Hepatocyte (in vitro differentiated cells): ENCODE measurements at regions not wholly inside any gene's neighbourhood (a gene's known extent, or its start where the extent isn't known, plus 50 kb on each side); places are given as distances from the start of the nearest gene placed in this dataset.
A peak's percentile ranks its signal among the peaks of the same experiment; 100 is the strongest.

Experiments
- DNase-seq: peaks from one replicate; pipeline ENCODE4 v3.0.0-alpha.2; 2016; ENCODE audit warnings: low spot score
- H2AFZ ChIP-seq: fragments of 200-600 bp; sonication (generic); 2 replicates; pipeline ENCODE4 v1.6.0; 2016; ENCODE audit warnings: antibody characterized with exemption, mild to moderate bottlenecking
- H3K27ac ChIP-seq: fragments of 200-600 bp; sonication (generic); 2 replicates; pipeline ENCODE4 v1.5.1; 2016; ENCODE audit warnings: mild to moderate bottlenecking
- H3K27me3 ChIP-seq: fragments of 200-600 bp; sonication (generic); 2 replicates; pipeline ENCODE4 v1.6.1; 2016
- H3K36me3 ChIP-seq: fragments of 200-600 bp; sonication (generic); replicated peaks from 2 replicates; pipeline ENCODE4 v1.5.1; 2016; ENCODE audit warnings: low read depth; ENCODE audit not compliant: insufficient read depth
- H3K4me1 ChIP-seq: fragments of 200-600 bp; sonication (generic); 2 replicates; pipeline ENCODE4 v1.5.1; 2016; ENCODE audit warnings: mild to moderate bottlenecking, moderate library complexity; ENCODE audit not compliant: insufficient read depth
- H3K4me2 ChIP-seq: fragments of 200-600 bp; sonication (generic); 2 replicates; pipeline ENCODE4 v1.6.0; 2016
- H3K4me3 ChIP-seq: fragments of 200-600 bp; sonication (generic); 2 replicates; pipeline ENCODE4 v1.5.1; 2016; ENCODE audit warnings: mild to moderate bottlenecking
- H3K79me2 ChIP-seq: fragments of 200-600 bp; sonication (generic); 2 replicates; pipeline ENCODE4 v1.6.0; 2017; ENCODE audit warnings: mild to moderate bottlenecking
- H3K9me2 ChIP-seq: fragments of 200-600 bp; sonication (generic); replicated peaks from 2 replicates; pipeline ENCODE4 v1.6.0; 2017; ENCODE audit warnings: mild to moderate bottlenecking; ENCODE audit not compliant: insufficient read depth
- H3K9me3 ChIP-seq: fragments of 200-600 bp; sonication (generic); 2 replicates; pipeline ENCODE4 v1.5.1; 2016; ENCODE audit warnings: low read depth, mild to moderate bottlenecking
- H4K20me1 ChIP-seq: fragments of 200-600 bp; sonication (generic); 2 replicates; pipeline ENCODE4 v1.6.0; 2016; ENCODE audit warnings: mild to moderate bottlenecking; ENCODE audit not compliant: insufficient read depth, poor library complexity, severe bottlenecking
- EZH2 ChIP-seq: fragments of 200-600 bp; sonication (generic); IDR thresholded peaks from 2 replicates; pipeline ENCODE4 v1.6.1; 2016; ENCODE audit warnings: antibody characterized with exemption, mild to moderate bottlenecking, borderline replicate concordance
- EZH2phosphoT487 ChIP-seq: fragments of 200-600 bp; sonication (generic); IDR thresholded peaks from one replicate; pipeline ENCODE4 v1.6.1; 2018; ENCODE audit warnings: antibody characterized with exemption, mild to moderate bottlenecking, low read depth, moderate library complexity; ENCODE audit not compliant: unreplicated experiment, severe bottlenecking
- WGBS: methylation state at CpG from one replicate; pipeline ENCODE4 v1.1.6; 2016; ENCODE audit warnings: low lambda C conversion rate; ENCODE audit errors: missing lambda C conversion rate; 5-methylcytosine and 5-hydroxymethylcytosine counted together
- TF ChIP-seq, protein P1 (sequence below): fragments of 200-600 bp; sonication (generic); IDR thresholded peaks from 2 replicates; pipeline ENCODE4 v1.5.1; 2016; ENCODE audit warnings: antibody characterized with exemption, mild to moderate bottlenecking; ENCODE audit not compliant: poor library complexity

DNA sequence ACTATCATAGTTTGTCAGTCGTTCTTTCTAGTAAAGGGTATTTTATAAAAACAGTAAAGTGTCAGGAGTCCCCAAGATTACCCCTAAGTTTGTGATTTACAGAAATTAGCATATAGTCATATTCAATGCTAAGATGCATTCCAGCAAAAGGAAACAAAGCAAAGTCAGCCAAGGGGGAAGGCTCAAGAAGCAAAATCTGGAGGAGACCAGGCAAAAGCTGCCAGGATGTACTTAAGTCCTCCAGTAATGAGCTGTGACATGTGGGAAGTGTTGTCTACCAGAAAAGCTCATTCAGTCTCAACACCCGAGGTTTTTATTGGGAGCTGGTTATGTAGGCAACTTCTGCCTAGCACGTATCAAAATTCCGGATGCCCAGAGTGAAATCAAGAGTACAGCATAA, 373.4 kb upstream of the TMPRSS15 start:
- no peak overlapping the region for H3K4me3 ChIP-seq
- WGBS: 72% methylated on average over 4 of the region's 4 CpGs
- no peaks in the 10 kb centered on the region for H4K20me1 ChIP-seq
- H3K4me2 ChIP-seq: no peak overlapping the region
- H3K27ac ChIP-seq: no peak overlapping the region
- no peaks in the 10 kb centered on the region for H3K36me3 ChIP-seq
- TF ChIP-seq, protein P1, sequence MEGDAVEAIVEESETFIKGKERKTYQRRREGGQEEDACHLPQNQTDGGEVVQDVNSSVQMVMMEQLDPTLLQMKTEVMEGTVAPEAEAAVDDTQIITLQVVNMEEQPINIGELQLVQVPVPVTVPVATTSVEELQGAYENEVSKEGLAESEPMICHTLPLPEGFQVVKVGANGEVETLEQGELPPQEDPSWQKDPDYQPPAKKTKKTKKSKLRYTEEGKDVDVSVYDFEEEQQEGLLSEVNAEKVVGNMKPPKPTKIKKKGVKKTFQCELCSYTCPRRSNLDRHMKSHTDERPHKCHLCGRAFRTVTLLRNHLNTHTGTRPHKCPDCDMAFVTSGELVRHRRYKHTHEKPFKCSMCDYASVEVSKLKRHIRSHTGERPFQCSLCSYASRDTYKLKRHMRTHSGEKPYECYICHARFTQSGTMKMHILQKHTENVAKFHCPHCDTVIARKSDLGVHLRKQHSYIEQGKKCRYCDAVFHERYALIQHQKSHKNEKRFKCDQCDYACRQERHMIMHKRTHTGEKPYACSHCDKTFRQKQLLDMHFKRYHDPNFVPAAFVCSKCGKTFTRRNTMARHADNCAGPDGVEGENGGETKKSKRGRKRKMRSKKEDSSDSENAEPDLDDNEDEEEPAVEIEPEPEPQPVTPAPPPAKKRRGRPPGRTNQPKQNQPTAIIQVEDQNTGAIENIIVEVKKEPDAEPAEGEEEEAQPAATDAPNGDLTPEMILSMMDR: no peak
- no peak for TF ChIP-seq EZH2phosphoT487
- no peak for TF ChIP-seq EZH2
- no peaks in the 10 kb centered on the region for H3K27me3 ChIP-seq
- H3K9me2 ChIP-seq: no peaks in the 10 kb centered on the region
- no peaks in the 10 kb centered on the region for H3K79me2 ChIP-seq
- H3K4me1 ChIP-seq: no peaks in the 10 kb centered on the region
- no peaks in the 10 kb centered on the region for H3K9me3 ChIP-seq
- no peak for DNase-seq
- no peak overlapping the region for H2AFZ ChIP-seq

DNA sequence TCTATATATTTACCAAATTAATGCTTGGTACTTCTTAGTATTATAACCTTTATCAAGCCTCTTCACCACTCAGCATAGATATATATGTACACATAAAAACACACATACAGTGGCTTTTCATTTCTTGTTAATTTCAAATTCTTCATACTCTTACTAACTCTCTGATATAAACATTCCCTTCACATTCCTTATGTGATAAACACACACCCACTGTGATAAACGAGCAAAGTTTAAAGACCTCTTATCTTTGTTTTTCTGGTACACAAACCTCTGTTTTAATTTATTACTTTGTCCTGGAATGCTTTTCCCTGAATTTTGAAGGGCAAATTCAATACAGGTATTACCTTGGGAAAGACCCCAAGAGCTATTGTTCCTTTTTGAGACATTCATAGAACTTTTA, 379.1 kb upstream of the TMPRSS15 start:
- Histone ChIP-seq H3K4me3 (no peak overlapping the region), H3K79me2 (no peaks in the 10 kb centered on the region), H3K9me3 (no peaks in the 10 kb centered on the region), H3K27me3 (no peaks in the 10 kb centered on the region), H3K36me3 (no peaks in the 10 kb centered on the region), H4K20me1 (no peaks in the 10 kb centered on the region), H3K9me2 (no peaks in the 10 kb centered on the region), H3K4me2 (no peak overlapping the region), H3K27ac (no peak overlapping the region), H3K4me1 (no peaks in the 10 kb centered on the region), H2AFZ (no peak overlapping the region)
- no peak for TF ChIP-seq EZH2phosphoT487
- TF ChIP-seq, protein P1: no peak
- no peak for TF ChIP-seq EZH2
- 19% methylated on average over 1 of the region's 1 CpG for WGBS
- DNase-seq: no peak

DNA sequence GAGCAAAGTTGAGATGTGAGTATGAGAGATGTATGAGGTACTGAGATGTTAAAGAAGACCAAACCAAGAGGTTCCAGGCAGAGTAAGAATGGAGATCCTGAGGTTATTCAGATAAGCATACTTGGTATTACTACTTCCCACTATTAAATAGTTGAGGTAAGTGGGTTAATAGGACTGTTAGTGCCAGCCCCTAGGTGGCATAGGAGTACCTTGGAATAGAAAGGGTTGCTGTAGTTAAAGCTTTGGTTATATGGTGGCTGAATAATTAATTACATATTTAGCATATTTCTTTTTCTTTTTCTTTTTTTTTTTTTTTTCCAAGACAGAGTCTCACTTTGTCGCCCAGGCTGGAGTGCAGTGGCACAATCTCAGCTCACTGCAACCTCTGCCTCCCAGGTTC, 397.9 kb upstream of the TMPRSS15 start:
- Histone ChIP-seq H3K4me2 (no peak overlapping the region), H3K27ac (no peak overlapping the region), H3K36me3 (no peaks in the 10 kb centered on the region), H3K27me3 (no peaks in the 10 kb centered on the region), H3K4me1 (no peaks in the 10 kb centered on the region), H4K20me1 (no peaks in the 10 kb centered on the region), H3K9me2 (no peaks in the 10 kb centered on the region), H3K9me3 (no peaks in the 10 kb centered on the region), H3K4me3 (no peak overlapping the region), H3K79me2 (no peaks in the 10 kb centered on the region), H2AFZ (no peak overlapping the region)
- WGBS: no CpG with 5 or more reads among the region's 1 CpG
- TF ChIP-seq, protein P1: peak; percentile 40
- TF ChIP-seq EZH2 (no peak), EZH2phosphoT487 (no peak)
- DNase-seq: peak; percentile 24

DNA sequence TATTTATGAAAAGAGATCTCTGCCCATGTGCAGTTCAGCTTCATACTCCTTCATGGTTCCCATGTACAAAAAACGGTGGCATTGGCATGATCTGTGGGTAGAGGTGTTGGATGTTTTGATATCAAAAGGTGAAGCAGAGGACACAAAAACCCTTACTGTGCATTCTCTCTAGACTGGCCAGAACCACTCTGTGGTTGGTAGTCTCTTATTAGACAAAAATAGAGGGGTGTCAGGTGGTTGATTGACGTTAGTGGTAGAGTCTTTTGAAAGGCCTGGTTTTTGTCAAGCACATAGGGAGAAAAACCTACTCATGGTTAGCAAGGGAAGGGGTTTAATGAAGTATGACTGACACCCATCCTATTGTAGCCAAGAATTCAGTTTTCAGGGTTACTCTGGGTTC, 400.0 kb upstream of the TMPRSS15 start:
- no peaks in the 10 kb centered on the region for H3K9me2 ChIP-seq
- no peaks in the 10 kb centered on the region for H3K27me3 ChIP-seq
- no peak overlapping the region for H3K4me2 ChIP-seq
- no peak overlapping the region for H3K4me3 ChIP-seq
- no peaks in the 10 kb centered on the region for H3K79me2 ChIP-seq
- H3K4me1 ChIP-seq: no peaks in the 10 kb centered on the region
- H2AFZ ChIP-seq: no peak overlapping the region
- no peaks in the 10 kb centered on the region for H3K36me3 ChIP-seq
- H3K27ac ChIP-seq: no peak overlapping the region
- WGBS: 78% methylated on average over 2 of the region's 2 CpGs
- no peaks in the 10 kb centered on the region for H3K9me3 ChIP-seq
- DNase-seq: no peak
- H4K20me1 ChIP-seq: no peaks in the 10 kb centered on the region
- TF ChIP-seq, protein P1: no peak
- TF ChIP-seq EZH2 (no peak), EZH2phosphoT487 (no peak)
